ENCODE measurements at regions not wholly inside any gene's neighbourhood (a gene's known extent, or its start where the extent isn't known, plus 50 kb on each side); places are given as distances from the start of the nearest gene placed in this dataset.

DNA sequence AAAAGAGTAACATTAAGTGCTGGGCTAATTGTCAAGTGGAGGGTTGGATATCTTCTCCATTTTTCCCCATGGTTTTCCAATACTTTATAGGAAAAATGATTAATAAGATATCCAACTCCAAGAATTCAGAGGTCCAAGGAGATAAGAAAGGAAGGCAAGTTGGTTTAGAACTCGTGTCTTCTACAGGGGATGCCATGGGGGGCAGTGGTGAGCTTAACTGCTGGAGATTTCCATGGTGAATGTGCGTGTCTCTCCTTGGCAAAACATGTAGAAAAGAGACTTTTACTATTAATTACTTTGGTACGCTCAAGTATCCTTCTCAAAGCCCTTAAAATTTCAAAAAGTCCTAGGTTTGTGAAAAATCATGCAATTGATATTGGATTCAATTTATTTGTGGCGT lies 982.9 kb upstream of the RBFOX1 start:
- no peak for DNase-seq

DNA sequence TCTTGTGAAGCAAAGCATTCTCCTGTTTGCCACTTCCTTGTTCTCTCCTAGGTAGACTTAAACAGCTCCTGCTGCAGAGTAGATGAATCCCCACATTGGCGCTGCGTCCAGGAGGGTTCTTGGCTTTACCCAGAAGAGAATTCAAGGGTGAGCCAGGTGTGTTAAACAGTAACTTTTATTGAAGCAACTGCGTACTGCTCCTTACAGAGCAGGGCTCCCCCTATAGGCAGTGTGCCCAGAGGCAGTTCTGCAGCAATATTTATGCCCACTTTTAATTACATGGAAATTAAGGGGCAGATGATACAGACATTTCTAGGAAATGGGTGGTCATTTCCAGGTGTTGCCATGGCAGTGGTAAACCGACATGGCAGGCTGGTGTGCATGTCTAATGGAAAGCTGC lies 987.6 kb upstream of the RBFOX1 start:
- DNase-seq = no peak

DNA sequence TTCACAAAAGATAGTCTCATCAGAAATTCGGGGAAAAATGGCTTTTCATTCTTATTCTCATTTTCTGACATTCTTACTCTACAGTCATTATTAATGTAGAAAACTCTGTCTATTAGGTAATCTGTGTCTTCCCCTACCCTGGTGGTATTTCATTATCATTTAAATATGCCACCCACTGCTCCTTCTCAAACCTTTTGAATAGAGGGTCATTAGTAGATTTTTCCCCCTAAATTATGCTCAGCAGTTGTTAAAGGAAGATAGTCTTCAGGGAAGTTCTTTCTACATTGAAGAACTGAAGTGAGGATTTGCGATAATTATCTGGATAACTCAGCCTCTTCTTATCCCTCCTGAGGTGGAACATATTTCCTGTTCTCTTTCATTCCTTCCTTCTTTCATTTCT lies 989.5 kb upstream of the RBFOX1 start:
- no peak for DNase-seq

DNA sequence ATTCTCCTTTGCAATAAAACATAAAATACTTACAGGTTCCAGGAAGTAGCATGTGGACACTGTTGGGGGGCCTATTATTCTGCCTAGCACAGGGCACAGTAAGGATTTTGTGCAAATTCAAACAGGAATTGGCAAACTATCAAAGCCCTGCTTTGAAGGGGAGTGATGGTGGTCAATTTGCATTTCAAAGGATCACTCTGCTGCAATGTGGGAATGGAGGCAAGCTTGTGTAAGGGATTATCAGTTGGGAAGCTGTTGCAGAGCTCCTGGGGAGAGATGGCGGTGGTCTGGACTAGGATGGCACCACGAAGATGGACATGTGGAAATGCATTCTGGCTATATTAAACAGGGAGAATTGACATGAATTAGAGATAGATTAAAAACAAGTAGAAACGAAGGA lies 990.7 kb upstream of the RBFOX1 start:
- DNase-seq = no peak

DNA sequence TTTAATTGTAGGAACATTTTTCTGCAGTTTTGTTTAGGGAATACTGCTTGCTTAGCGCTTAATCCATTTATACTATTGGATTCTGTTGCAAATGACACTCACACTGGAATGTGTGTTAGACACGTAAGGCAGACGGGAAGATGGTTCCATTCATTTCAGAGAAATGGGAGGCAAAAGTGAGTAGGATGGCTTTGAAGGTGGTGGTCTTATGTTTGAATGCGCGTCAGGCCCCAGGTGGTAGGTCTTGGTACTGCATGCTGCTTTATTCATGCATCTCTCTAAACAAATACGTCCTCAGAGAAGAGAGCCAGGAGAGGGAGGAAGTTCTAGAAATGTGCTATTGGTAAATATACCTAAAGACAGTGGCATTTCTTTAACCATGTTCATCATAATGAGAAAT lies 997.6 kb upstream of the RBFOX1 start:
- DNase-seq = no peak

DNA sequence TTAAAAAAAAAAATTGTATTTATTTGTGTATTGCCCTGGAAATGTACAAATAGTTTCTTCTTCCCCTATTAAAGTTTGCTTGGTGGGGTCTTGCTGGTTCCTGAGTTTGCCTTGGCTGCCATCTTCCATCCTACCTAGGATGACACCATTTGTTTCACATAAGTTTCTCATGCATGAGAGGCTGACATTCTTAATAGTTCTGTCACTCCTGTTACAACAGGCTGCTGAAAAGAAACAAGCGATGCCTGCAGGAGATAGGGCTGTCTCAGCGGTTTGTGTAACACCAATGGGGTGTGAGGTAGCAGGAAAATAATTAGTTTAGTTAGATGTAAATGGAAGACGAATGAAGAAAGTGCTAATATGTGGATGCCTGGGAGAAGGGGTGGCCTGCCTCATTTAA lies 1000.9 kb upstream of the RBFOX1 start:
- no peak for DNase-seq

DNA sequence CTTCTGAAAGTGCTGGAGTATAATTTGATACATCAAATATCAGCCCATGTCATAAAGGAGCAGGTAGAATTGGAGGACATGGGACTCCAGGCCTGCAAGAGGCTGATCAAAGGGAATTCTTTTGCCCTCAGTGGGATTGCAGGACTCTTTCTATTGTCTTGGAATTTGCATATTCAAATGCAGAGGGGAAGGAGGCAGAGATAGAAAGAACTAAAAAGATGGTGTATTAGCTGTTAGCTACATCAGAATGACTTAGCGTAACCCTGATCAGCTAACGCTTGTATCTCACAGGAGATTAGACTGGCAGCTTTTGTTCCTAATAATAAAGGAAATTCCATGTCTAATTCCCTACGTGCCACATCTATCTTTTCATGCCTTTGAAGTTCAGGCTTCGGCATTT lies 1014.7 kb upstream of the RBFOX1 start:
- DNase-seq = no peak

DNA sequence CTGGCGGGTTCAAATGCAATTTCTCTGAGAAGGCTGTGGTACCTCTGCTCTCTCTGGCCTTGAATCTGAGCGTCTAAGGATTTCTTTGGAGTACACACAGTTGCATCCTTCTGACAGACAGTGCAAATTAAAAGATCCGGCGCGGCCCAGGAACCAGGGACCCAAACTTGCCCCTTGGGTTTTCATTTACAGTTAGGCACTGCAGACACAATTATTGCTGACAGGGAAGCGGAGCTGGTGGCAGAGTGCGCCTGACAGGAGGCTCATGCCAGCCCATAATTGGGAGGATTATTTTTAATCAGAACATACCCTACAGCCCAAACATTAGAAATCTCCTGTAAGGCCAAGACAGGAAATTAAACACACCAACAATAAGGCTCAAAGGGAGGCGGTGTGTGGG lies 1023.4 kb upstream of the RBFOX1 start:
- DNase-seq = no peak

DNA sequence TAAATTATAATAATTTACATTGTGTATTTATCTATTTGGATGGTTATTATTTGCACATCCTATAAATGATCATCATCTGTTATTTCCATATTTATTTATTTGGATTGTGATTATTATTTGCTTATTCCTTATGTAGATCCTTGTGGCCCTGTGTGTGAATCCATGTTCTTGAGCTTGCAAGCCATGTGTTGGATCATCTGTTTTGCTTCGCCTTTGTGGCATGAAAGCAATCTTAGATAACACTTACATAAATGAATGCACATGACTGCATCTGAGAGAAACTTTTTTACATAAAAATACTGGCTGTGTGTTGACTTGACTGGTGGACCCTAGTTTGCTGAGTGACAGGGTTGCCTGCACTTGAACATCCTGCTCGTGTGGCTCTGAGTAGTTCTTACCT lies 1024.5 kb upstream of the RBFOX1 start:
- DNase-seq = no peak

DNA sequence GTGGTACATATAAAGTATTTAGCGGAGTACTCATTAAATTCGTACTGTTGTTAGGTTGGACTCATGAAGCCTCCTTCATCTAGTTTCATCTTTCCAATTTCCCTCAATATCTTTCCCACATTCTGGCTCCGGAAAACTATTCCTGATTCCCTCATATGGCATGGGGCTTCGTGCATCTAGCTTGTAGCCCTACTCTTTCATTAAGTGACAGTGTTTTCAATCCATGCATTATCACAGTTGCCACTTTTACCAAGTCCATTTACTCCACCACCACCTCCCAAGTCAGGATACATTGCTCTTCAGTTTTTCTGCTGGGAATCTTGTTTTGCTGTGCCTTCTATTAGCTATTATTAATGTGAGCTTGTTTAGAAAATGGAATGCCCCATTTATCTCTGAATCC lies 1032.1 kb upstream of the RBFOX1 start:
- no peak for DNase-seq

DNA sequence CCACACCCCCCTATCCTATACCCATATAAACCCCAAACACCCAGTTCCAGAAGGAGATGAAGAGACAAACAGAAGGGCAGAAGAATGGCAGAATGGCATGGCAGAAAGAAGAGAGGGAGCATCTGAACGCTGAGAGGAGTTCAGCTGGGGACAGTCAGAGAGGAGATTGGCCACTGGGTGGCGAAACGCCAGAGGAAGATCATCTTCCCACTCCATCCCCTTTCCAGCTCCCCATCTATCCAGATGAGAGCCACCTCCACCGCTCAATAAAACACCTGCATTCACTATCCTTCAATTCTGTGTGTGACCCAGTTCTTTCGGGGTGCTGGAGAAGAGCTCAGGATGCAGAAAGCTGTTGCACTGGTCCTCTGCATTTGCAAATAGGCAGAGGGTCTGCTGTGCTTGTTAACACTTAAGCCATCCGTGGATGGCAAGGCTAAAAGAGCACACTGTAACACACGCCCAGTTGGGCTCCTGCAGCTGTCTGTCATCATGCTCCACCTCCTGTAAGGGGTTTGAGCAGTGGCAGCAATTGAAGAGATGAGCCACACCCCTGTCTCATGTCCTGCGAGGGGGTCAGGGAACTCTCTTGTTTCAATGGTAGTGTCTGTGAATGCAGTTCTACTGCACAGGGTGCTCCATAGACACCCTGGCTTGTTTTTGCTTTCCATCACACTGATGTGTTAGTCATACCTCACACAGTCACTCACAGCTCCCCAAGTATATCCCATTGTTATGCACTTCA lies 1034.8 kb upstream of the RBFOX1 start:
- DNase-seq = no peak

DNA sequence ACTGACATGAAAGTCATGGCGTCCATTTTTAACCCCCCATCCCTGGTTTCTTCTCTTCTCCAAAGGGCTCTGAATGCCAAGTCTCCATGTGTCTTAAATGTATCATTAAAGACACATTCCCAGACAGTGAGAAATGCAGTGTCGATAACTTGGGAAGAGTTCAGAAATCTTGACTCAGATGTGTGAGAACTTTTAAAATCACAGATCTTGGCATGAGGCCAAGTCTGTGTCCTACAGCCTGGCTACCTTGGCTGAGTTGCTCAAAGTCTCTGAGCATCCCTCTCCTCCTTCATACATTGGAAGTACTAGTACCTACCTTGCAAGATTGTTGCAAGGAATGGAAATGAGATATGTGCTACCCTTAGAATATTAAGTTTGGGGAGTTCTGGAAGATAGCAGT lies 1046.5 kb upstream of the RBFOX1 start:
- no peak for DNase-seq

DNA sequence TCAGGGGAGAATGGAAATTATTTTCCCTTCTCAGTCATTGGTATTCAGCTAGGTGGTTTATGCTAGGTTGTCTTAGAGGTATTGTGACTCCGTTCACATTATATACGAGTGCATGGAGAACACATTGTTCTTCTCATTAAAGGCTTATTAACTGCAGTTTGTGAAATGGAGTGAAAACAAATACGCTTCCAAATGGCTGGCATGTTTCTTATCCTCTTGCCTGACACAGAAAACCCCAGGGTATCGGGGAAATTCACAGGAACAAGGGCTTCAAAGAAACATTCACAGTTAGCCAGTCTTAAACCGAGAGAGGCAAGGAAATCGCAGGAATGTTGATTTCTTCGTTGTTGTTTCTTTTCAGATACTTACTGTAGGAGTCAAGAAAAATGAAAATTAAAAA lies 1047.9 kb upstream of the RBFOX1 start:
- DNase-seq = no peak

DNA sequence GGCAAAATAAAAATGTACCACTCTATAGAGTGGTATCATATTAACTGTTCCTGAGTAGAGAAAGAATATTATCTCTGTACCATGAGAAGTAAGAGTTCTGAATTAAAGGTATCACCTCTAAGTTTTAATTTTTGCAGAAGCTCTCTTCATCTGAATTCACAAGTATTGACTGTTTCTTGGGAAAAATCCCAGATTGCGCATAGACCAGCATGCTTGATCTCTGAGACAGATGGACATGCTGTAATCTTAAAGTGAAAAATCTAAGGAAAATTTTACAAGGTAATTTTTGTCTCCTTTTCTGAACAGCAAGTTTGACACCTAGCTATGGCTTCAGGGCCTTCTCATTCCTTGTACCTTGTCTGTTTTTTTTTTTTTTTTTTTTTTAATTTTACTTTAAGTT lies 1050.7 kb upstream of the RBFOX1 start:
- DNase-seq = no peak

DNA sequence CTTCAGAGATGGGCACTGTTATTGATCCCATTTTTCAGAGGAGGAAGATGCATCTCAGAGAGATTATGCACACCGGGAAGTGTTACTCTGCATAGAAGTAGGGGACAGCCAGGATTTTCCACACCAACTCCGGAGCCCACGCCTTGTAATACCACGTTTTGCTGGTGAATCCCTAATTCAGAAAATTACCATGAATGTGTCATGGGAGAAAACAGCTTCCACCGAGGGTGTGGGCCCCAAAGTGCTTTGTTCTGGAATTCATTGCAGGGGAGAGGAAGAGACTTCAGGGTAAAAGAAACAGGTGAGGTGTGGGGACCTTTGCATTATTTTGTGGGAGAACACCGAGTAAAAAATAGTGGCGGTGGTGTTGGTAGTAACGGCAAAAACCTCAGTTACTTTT lies 1051.4 kb upstream of the RBFOX1 start:
- DNase-seq = no peak

DNA sequence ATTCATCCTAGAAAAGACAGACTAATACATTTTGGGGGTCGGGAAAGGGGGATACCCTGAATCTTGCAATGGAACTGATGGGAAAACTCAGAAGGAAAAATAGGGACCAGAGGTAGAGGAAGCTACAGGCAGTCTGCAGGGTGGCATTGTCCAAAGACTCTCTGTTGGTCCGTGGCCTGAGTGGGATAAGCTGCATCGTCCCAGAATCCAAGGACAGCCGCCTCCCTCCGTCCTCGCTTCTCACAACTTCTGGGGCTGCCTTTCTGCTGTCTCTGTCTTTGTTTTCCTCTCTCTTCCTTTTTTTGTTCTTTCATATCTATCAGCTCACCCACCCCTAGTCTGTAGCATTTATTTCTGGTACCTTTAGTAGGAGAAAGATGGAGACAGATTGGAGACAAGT lies 1052.6 kb upstream of the RBFOX1 start:
- DNase-seq = no peak

DNA sequence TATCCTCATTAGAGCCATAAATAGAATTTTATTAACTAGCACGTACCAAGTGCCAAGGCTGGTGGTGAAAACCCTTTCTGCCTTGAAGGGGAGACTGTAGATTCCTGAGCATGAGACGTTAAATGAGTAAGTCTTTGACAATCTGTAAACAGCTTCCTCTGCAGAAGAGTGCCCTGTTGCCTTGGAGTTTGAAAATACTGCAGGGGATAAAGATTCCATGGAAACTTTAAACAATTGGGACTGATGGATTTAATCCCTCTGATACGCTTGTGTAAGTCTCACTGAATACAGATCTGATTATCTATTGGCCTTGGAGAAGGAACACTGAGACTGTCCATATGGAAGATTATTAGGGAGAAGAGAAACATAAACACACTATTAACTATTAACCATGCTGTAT lies 1053.4 kb upstream of the RBFOX1 start:
- DNase-seq = no peak

DNA sequence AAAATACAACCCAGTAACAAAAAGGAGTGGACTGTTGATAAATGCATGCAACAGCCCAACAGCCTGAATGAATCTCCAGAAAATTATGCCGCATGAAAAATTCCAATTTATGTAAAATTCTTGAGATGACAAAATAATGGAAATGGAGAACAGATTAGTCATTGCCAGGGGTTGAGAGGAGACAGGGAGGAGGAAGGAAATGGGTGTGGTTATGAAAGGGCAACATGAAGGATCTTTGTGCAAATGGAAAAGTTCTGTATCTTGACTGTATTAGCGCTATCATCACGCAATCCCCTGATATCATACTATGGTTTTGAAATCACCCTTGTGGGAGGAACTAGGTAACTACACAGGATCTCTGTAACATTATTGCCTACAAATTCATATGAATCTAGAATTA lies 1058.3 kb upstream of the RBFOX1 start:
- DNase-seq = no peak

DNA sequence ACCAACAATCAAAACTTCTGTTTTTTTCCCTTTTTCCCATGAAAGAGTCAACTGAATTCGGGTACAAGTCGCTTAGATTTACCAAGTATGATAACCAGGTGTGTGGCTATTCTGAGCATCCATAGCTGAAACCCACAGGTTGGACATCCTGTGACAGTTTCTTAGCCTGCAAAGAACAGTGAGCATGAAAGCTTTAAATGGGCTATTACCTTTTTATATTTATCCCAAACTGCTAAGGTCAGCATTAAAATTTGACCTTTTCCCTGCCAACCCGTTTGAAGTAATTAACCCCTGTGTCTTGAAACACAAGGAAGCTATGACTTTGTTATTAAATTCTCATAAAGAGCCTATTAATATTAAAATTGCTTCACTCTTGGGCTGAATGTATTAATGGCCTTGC lies 1065.0 kb upstream of the RBFOX1 start:
- DNase-seq = no peak

DNA sequence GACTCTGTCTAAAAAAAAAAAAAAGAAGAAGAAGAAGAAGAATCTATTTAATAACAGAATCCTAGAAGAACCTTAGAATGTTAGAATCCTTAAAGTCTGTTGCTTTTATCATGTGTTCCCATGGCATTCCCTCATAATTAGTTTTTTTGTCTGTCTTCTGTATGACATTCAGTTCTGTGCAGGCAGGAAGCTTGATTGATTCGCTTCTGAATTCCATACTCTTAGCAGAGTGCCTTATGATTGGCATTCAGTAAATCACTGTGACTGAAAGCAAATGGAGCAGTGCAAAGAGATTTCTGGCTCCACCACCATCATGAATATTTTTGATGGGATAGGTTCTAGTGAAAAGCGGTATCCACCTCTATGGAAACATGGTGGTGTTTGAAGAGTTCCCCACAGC lies 1065.9 kb upstream of the RBFOX1 start:
- DNase-seq = no peak

DNA sequence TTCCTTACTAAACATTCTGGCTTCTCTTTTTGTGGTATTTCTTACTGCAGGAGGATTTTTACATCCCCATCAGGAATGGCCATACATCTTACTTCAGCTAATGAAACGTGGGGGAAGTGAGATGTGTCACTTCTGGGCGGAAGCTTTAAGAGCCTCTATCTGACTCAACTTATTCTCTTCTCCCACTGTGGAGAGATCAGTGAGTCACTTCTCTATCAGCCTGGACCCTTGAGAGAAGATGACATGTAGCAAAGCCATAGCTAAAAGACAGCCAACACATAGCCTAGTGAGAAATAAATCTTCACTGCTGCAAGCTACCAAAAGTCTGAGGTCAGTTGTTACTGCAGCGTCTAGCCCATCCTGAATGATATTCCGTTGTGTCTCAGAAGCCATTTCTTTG lies 1066.7 kb upstream of the RBFOX1 start:
- no peak for DNase-seq

DNA sequence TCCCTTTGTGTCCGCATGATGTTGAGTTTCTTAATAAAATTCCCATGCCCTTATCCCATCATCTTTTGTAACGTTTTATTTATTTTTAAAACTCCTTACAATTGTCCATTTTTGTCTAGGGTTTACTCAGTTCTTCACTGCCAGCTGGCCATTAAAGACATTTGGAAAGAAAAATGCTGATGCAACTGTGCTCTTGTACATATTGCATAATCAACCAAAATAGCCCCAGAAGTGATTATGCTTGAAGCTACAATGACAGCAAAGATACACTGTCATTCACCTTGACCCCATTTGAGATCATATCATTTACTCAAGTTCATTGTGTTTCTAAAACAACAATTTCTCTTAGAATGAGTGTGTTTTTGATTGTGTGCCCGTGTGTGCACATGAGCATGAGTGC lies 1074.6 kb upstream of the RBFOX1 start:
- no peak for DNase-seq

DNA sequence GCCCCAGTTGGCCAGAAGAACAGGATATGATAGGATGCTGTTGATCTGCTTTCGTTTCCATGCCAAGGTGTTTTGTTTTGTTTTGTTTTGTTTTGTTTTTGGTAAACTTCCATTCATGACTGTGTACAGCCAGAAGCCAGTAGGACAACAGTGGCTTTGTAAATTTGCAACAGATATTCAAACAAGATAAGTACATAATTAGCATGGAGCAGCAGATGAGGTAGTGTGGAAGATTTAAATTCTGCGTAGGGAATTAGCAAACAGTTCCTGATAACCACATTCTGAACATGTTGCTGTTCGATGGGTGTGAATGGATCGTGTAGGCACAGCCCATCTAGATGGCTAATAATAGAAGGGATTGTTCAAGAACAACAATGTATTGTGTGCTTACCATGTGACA lies 1080.1 kb upstream of the RBFOX1 start:
- DNase-seq = no peak

DNA sequence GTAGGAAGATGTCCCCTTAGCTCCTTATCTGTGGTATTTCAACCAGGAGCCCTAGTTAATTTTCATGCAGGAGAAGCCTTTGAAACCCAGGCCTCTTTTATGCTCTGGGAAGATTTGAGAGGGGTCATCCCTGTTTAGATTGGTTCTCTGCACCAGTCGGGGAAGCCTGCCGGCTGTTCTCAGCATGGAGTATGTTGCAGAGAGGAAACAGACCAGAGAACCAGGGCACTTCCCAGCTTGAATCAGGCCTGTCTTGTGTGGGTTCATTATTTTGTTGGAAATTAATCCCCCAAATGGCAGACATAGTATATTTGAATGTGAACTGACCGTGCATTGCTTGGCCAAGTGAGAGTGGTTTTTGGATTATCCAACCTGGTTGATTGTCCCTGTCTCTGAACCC lies 1082.1 kb upstream of the RBFOX1 start:
- DNase-seq = no peak

DNA sequence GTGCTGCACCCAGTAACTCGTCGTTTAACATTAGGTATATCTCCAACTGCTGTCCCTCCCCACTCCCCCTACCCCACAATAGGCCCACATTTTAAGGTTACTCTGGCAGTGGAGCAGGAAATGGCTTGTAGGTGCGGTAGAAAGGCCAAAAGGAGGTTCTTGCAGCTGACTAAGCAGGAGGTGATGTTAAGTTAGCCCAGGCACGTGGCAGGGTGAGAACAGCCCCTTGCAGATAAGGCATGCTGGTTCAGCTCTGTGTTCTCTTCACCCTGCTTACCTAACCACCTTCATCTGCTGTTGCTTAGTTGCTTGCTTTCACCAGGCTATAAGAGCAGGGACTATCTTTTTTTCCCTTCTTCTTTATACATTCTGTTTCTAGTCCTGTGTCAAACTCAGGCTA lies 1082.8 kb upstream of the RBFOX1 start:
- DNase-seq = no peak

DNA sequence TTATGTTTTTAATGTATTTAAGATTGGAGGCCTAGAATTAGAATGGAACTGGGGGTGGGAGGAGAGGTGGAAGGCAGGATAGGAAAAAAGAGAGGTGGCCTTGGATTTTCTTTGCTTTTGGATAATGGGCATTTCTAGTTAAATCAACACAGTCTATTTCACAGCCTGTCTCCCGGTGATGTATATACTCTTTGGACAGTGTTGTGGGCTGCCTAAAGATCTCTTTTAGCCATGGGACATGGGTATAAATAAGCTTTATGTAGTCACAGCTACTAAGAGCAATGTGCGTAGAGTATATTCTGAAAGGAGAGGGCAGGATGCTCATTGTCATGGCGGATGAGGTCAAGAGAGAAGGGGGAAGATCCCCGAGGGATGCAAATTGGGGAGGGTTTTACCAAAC lies 1084.4 kb upstream of the RBFOX1 start:
- no peak for DNase-seq

Measured in CD4-positive, alpha-beta T cell treated with Interleukin-10 for 1 hour (primary cell).